A549 (cell line): ENCODE measurements at regions not wholly inside any gene's neighbourhood (a gene's known extent, or its start where the extent isn't known, plus 50 kb on each side); places are given as distances from the start of the nearest gene placed in this dataset.

Source experiments
- ATAC-seq, 2 experiments: fragments of 200-7000 bp in 1 of 2; fragments of >200 bp in 1 of 2; cut with Nextera tagmentation in 1 of 2; cut with Tn5 transposase in 1 of 2; 3 replicates each; pipeline versions ENCODE4 v1.8.0 to v1.9.1; 2018 to 2020; ENCODE audit warnings: mild to moderate bottlenecking in 1 of 2, moderate library complexity in 1 of 2
- CTCF ChIA-PET: fragments of 300-600 bp; sonication (Branson Sonifier 250); formaldehyde crosslinking; extraction: SDS; loops from one replicate; lab custom pipeline; 2021; ENCODE audit warnings: antibody characterized with exemption, inconsistent platforms; lab: Yijun Ruan, JAX
- POLR2A ChIA-PET: fragments of 350-600 bp; formaldehyde crosslinking; extraction: SDS; loops from one replicate; lab custom pipeline; 2021; ENCODE audit warnings: antibody characterized with exemption, inconsistent platforms; lab: Yijun Ruan, JAX
- DNase-seq, 2 experiments: peaks; one replicate each; pipeline versions ENCODE4 v3.0.0 to v3.0.0-alpha.2; 2011 to 2016; ENCODE audit warnings: low read depth in 1 of 2, low spot score in 1 of 2
- FAIRE-seq: peaks from 2 replicates; lab custom pipeline; 2011; peaks lifted over from hg19 to GRCh38; lab: Jason Lieb, UNC
- H3K27ac ChIP-seq, 2 experiments: fragments of >200 bp; sonication (Bioruptor Twin); formaldehyde crosslinking; 3 replicates each; pipeline ENCODE4 v1.5.1; 2016 to 2017
- H3K4me1 ChIP-seq: fragments of >200 bp; sonication (Bioruptor Twin); formaldehyde crosslinking; 3 replicates; pipeline ENCODE4 v1.6.1; 2016
- H3K4me2 ChIP-seq: fragments of >200 bp; sonication (Bioruptor Twin); formaldehyde crosslinking; 3 replicates; pipeline ENCODE4 v1.6.1; 2016
- H3K4me3 ChIP-seq: fragments of >200 bp; sonication (Bioruptor Twin); formaldehyde crosslinking; 3 replicates; pipeline ENCODE4 v1.5.1; 2016
- H3K9me3 ChIP-seq: fragments of >200 bp; sonication (Bioruptor Twin); formaldehyde crosslinking; 3 replicates; pipeline ENCODE4 v1.6.1; 2016
- BCL3 ChIP-seq: fragments of >200 bp; sonication (Bioruptor Twin); formaldehyde crosslinking; IDR thresholded peaks from 3 replicates; pipeline ENCODE4 v1.6.1; 2016
- BHLHE40 ChIP-seq: IDR thresholded peaks from 2 replicates; pipeline ENCODE4 v1.6.1; 2012; ENCODE audit warnings: low read depth, low read length, inconsistent platforms
- CBX8 ChIP-seq: fragments of 200-600 bp; sonication (generic); IDR thresholded peaks from 2 replicates; pipeline ENCODE4 v1.6.1; 2016
- CEBPB ChIP-seq, 2 experiments: fragments of >200 bp in 1 of 2; sonication (Bioruptor Twin) in 1 of 2; formaldehyde crosslinking in 1 of 2; IDR thresholded peaks; 2 replicates each; pipeline ENCODE4 v1.6.1; 2012 to 2016
- CHD2 ChIP-seq: fragments of 150-350 bp; IDR thresholded peaks from 2 replicates; pipeline ENCODE4 v1.6.1; 2014; ENCODE audit warnings: low read length; ENCODE audit not compliant: partially characterized antibody
- FOSL2 ChIP-seq, 2 experiments: fragments of 450-650 bp in 1 of 2; fragments of >200 bp in 1 of 2; sonication (Bioruptor Twin) in 1 of 2; formaldehyde crosslinking; IDR thresholded peaks; 2 replicates each; pipeline versions ENCODE4 v1.5.0 to v1.6.1; 2016 to 2020; ENCODE audit warnings: mild to moderate bottlenecking in 1 of 2, moderate library complexity in 1 of 2
- GATA3 ChIP-seq: IDR thresholded peaks from 2 replicates; pipeline ENCODE4 v1.6.1; 2012; ENCODE audit warnings: borderline replicate concordance
- HDAC2 ChIP-seq: fragments of 200-600 bp; sonication (generic); IDR thresholded peaks from 2 replicates; pipeline ENCODE4 v1.6.1; 2016
- HOXB13 ChIP-seq: fragments of 250-450 bp; sonication (Bioruptor Pico); IDR thresholded peaks from 2 replicates; pipeline ENCODE4 v1.5.0; 2020; ENCODE audit warnings: low read depth, mild to moderate bottlenecking, moderate library complexity
- JUN ChIP-seq, 2 experiments: fragments of >200 bp; sonication (Bioruptor Twin); formaldehyde crosslinking; IDR thresholded peaks; 2 replicates in 1 of 2; 3 replicates in 1 of 2; pipeline ENCODE4 v1.6.1; 2016 to 2017
- KDM1A ChIP-seq: fragments of 200-600 bp; sonication (generic); IDR thresholded peaks from 2 replicates; pipeline ENCODE4 v1.6.1; 2016; ENCODE audit warnings: low read depth, mild to moderate bottlenecking
- NFE2L2 ChIP-seq: fragments of 150-350 bp; conservative IDR thresholded peaks from 2 replicates; pipeline ENCODE4 v1.6.1; 2014; ENCODE audit warnings: low read length
- POLR2A ChIP-seq: IDR thresholded peaks from 2 replicates; pipeline ENCODE4 v1.6.1; 2012; ENCODE audit warnings: mild to moderate bottlenecking, low read length
- POLR2AphosphoS2 ChIP-seq: conservative IDR thresholded peaks from 2 replicates; pipeline ENCODE4 v1.6.1; 2012; ENCODE audit warnings: low read length, improper control_type of control experiment, inconsistent platforms
- SREBF2 ChIP-seq: fragments of 450-650 bp; IDR thresholded peaks from 2 replicates; pipeline ENCODE4 v1.6.1; 2014; ENCODE audit warnings: mild to moderate bottlenecking, moderate library complexity
- WGBS: methylation state at CpG from one replicate; pipeline ENCODE4 v1.1.6; 2017; ENCODE audit errors: missing lambda C conversion rate; 5-methylcytosine and 5-hydroxymethylcytosine counted together
- TF ChIP-seq, protein P1 (sequence below): fragments of 200-600 bp; sonication (generic); IDR thresholded peaks from 2 replicates; pipeline ENCODE4 v1.6.1; 2016; ENCODE audit warnings: antibody characterized with exemption, mild to moderate bottlenecking, moderate library complexity
- TF ChIP-seq, protein P2 (sequence below): fragments of 450-650 bp; IDR thresholded peaks from 2 replicates; pipeline ENCODE4 v1.6.1; 2014; ENCODE audit warnings: antibody characterized with exemption
- TF ChIP-seq, protein P3 (sequence below): IDR thresholded peaks from 2 replicates; pipeline ENCODE4 v1.6.1; 2012

DNA sequence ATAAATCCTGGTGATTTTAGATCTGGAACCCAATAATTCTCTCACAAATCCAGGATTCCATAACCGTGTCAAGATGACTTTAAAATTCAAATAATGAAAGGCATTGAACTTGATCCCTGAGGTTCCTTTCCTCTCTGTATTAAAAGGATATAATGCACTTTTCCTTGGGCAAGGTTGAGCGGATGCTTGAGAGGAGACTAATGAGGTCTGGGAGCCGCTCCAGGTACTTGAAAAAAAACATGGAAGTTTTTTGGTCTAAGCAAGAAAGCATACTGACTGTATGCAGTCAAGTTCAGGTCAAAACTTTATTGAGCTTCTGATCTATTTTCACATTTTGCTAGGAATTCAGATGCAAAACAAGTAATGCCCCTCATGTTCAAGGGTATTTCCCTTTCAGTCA is 318.5 kb downstream of the RAD51AP2 start (continued):
- TF ChIP-seq, protein P1, sequence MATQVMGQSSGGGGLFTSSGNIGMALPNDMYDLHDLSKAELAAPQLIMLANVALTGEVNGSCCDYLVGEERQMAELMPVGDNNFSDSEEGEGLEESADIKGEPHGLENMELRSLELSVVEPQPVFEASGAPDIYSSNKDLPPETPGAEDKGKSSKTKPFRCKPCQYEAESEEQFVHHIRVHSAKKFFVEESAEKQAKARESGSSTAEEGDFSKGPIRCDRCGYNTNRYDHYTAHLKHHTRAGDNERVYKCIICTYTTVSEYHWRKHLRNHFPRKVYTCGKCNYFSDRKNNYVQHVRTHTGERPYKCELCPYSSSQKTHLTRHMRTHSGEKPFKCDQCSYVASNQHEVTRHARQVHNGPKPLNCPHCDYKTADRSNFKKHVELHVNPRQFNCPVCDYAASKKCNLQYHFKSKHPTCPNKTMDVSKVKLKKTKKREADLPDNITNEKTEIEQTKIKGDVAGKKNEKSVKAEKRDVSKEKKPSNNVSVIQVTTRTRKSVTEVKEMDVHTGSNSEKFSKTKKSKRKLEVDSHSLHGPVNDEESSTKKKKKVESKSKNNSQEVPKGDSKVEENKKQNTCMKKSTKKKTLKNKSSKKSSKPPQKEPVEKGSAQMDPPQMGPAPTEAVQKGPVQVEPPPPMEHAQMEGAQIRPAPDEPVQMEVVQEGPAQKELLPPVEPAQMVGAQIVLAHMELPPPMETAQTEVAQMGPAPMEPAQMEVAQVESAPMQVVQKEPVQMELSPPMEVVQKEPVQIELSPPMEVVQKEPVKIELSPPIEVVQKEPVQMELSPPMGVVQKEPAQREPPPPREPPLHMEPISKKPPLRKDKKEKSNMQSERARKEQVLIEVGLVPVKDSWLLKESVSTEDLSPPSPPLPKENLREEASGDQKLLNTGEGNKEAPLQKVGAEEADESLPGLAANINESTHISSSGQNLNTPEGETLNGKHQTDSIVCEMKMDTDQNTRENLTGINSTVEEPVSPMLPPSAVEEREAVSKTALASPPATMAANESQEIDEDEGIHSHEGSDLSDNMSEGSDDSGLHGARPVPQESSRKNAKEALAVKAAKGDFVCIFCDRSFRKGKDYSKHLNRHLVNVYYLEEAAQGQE, result no peak
- TF ChIP-seq CEBPB (IDR thresholded peaks at IDR 0.05) (no peak), KDM1A (no peak), JUN (IDR thresholded peaks at IDR 0.05) (no peak), SREBF2 (no peak)

DNA sequence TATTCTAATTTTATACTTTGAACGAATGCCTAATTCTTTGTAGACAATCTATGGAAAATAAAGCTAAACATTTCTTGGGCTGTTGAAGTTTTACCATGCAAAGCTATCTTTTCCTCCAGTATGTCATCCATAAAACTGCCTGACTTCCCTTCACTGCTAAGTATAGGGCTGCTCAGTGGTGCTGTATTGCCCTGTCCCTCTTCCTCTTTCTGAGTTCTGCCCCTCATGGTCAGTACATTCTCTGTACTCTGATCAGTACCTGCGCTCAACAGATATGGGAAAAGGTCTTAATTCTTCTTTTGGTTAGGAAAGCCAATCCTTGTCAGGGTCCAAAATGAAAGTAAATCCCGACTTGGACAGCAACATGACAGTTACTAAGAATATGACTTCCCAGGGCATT is 321.9 kb downstream of the RAD51AP2 start:
- 0 out of 6 replicates have a peak, but pooled peaks of 1 of the 2 experiments have one; percentile 30 for ATAC-seq
- DNase-seq, result no peak
- Histone ChIP-seq H3K9me3 (no peaks in the 10 kb centered on the region), H3K27ac (no peak overlapping the region), H3K4me2 (peak overlapping the region; percentile 47; the same call in 2 of the 3 replicates), H3K4me1 (no peaks in the 10 kb centered on the region), H3K4me3 (no peak overlapping the region)
- TF ChIP-seq GATA3 (no peak), HOXB13 (CRISPR knock-in tag) (no peak), POLR2AphosphoS2 (no peak), JUN (IDR thresholded peaks at IDR 0.05) (no peak), KDM1A (no peak)
- TF ChIP-seq, protein P2, sequence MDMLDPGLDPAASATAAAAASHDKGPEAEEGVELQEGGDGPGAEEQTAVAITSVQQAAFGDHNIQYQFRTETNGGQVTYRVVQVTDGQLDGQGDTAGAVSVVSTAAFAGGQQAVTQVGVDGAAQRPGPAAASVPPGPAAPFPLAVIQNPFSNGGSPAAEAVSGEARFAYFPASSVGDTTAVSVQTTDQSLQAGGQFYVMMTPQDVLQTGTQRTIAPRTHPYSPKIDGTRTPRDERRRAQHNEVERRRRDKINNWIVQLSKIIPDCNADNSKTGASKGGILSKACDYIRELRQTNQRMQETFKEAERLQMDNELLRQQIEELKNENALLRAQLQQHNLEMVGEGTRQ, result no peak
- CTCF ChIA-PET, result interaction anchor here (1.8 kb wide), 1 partner anchor 12 kb away, joined by 4 read pairs; no protein-coding TSS in a partner anchor
- FAIRE-seq, result no peak
- POLR2A ChIA-PET, result no interaction called here
- 15% methylated on average over 3 of the region's 3 CpGs for WGBS

- H3K9me3 ChIP-seq, result no peaks in the 10 kb centered on the region
- CTCF ChIA-PET, result no interaction called here
Measured at GRCh38 chr2:17195016-17195415, 323.2 kb downstream of the RAD51AP2 start.

More at GRCh38 chr2:17195016-17195415, 323.2 kb downstream of the RAD51AP2 start:
- TF ChIP-seq KDM1A (no peak), POLR2A (no peak), BCL3 (no peak), NFE2L2 (no peak), CHD2 (no peak), HDAC2 (no peak), BHLHE40 (no peak), FOSL2 (IDR thresholded peaks at IDR 0.05) (no peak), FOSL2 (CRISPR knock-in tag; IDR thresholded peaks at IDR 0.05) (no peak), CBX8 (no peak), POLR2AphosphoS2 (no peak)
- TF ChIP-seq, protein P3, sequence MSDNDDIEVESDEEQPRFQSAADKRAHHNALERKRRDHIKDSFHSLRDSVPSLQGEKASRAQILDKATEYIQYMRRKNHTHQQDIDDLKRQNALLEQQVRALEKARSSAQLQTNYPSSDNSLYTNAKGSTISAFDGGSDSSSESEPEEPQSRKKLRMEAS, result no peak
- no peak for DNase-seq
- no peak for ATAC-seq
- POLR2A ChIA-PET, result no interaction called here
- Histone ChIP-seq H3K4me2 (no peak overlapping the region), H3K4me3 (no peak overlapping the region), H3K4me1 (no peaks in the 10 kb centered on the region), H3K27ac (no peak overlapping the region)
- WGBS, result 5% methylated on average over 5 of the region's 5 CpGs
- FAIRE-seq, result no peak
